ENCODE measurements at regions not wholly inside any gene's neighbourhood (a gene's known extent, or its start where the extent isn't known, plus 50 kb on each side); places are given as distances from the start of the nearest gene placed in this dataset.
A peak's percentile ranks its signal among the peaks of the same experiment; 100 is the strongest.

DNA sequence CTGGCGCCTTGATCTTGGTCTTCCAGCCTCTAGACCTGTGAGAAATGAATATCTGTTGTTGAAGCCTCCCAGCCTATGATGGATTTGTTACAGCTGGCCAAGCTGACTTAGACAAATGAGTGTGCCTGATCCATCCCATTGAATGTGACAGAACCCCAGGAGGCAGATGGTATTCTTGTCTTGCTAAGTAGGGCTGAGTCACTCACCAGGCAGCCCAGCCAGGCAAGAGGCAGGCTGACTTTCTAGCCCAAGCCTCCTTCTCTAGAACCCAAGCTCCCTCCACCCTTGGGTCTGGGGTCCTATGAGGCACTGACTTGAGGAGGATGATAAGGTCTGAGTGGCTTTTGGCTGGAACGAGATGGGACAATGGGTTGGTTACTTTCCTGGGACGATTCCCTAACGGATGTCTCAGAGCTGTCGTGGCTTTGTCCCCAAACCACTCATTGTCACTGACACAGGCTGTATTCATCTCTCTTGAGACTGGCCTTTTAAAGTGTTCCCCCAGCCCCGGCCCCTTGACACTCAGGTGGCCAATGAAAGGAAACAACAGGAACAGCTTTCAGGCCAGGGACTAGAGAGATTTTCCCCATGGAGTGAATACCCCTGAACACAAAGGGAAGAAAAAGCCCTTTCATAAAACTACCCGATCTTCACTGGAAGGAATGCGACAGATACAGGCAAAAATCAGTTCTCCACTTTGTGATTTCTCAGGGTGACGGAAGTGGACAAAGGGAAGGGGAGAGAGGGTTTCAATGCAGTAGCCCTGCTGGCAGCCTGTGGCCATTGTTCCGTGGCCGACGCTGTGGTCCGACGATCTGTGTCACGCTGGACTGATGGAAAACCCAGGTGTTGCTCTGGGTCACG, 264.2 kb downstream of the AACS start:
- peaks cover 0 to 61% (median 0%) of the 10 kb centered on the region in 4 donors for H3K27me3 ChIP-seq
- no peak overlapping the region for H3K27ac ChIP-seq (replicated peaks in 1 of 4)
- H3K36me3 ChIP-seq: no peaks in the 10 kb centered on the region
- 76% methylated on average over 15 of the region's 16 CpGs for WGBS
- no peak overlapping the region for H3K4me3 ChIP-seq
- H3K4me1 ChIP-seq: peaks cover 0 to 11% (median 10%) of the 10 kb centered on the region in 4 donors
- DNase-seq (ENCODE audit: extremely low spot score): no peak
- no peak for TF ChIP-seq POLR2AphosphoS5 (IDR thresholded peaks at IDR 0.05)
- TF ChIP-seq EP300 (IDR thresholded peaks at IDR 0.05): no peak
- TF ChIP-seq POLR2A (IDR thresholded peaks at IDR 0.05; ENCODE audit: low read depth): no peak
- TF ChIP-seq, protein P1, sequence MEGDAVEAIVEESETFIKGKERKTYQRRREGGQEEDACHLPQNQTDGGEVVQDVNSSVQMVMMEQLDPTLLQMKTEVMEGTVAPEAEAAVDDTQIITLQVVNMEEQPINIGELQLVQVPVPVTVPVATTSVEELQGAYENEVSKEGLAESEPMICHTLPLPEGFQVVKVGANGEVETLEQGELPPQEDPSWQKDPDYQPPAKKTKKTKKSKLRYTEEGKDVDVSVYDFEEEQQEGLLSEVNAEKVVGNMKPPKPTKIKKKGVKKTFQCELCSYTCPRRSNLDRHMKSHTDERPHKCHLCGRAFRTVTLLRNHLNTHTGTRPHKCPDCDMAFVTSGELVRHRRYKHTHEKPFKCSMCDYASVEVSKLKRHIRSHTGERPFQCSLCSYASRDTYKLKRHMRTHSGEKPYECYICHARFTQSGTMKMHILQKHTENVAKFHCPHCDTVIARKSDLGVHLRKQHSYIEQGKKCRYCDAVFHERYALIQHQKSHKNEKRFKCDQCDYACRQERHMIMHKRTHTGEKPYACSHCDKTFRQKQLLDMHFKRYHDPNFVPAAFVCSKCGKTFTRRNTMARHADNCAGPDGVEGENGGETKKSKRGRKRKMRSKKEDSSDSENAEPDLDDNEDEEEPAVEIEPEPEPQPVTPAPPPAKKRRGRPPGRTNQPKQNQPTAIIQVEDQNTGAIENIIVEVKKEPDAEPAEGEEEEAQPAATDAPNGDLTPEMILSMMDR (IDR thresholded peaks at IDR 0.05): no peak
- H3K9me3 ChIP-seq: peaks cover 0 to 10% (median 5%) of the 10 kb centered on the region in 4 donors
- intact Hi-C loops (cut with DNase I): no loop called here

DNA sequence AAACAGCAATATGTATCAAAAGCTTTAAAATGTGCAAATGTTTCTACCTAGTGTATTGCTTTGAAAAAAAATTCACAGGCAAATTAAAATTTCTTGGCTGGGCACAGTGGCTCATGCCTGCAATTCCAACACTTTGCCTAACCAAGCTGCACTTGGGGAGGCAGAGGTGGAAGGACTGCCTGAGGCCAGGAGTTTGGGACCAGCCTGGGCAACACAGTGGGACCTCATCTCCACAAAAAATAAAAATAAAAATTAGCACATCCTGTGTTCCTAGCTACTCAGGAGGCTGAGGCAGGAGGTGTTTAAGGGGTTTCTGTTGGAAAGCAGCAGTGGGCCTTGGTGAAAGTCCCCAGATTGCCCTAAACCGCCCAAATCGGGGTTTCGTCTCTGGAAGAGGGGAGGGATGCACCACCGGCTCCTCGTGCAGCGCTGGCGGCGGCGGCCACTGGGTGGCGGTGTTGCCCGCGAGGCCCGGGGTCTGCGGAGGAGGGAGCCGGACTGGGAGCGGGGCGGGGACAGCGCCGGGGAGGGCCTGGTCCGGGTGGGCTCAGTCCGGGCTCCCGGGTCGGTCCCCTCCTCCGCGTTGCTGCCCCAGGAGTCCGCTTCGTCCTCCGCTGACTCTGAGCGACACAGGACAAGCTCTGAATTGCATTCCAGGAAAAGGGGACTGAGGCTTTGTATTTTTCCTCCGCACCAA, 265.6 kb downstream of the AACS start:
- no peak for DNase-seq (ENCODE audit: extremely low spot score)
- intact Hi-C loops (cut with DNase I): no loop called here
- Histone ChIP-seq H3K4me1 (peaks cover 0 to 11% (median 10%) of the 10 kb centered on the region in 4 donors), H3K9me3 (peaks cover 0 to 10% (median 5%) of the 10 kb centered on the region in 4 donors), H3K27me3 (peaks cover 0 to 70% (median 0%) of the 10 kb centered on the region in 4 donors), H3K27ac (replicated peaks in 1 of 4) (no peak overlapping the region), H3K4me3 (peak overlapping the region; percentile 37 to 49 (median 42)), H3K36me3 (no peaks in the 10 kb centered on the region)
- TF ChIP-seq EP300 (IDR thresholded peaks at IDR 0.05): no peak
- TF ChIP-seq, protein P1 (IDR thresholded peaks at IDR 0.05): peak; percentile 65 to 94 (median 85)
- WGBS: 0% methylated on average over 17 of the region's 30 CpGs

DNA sequence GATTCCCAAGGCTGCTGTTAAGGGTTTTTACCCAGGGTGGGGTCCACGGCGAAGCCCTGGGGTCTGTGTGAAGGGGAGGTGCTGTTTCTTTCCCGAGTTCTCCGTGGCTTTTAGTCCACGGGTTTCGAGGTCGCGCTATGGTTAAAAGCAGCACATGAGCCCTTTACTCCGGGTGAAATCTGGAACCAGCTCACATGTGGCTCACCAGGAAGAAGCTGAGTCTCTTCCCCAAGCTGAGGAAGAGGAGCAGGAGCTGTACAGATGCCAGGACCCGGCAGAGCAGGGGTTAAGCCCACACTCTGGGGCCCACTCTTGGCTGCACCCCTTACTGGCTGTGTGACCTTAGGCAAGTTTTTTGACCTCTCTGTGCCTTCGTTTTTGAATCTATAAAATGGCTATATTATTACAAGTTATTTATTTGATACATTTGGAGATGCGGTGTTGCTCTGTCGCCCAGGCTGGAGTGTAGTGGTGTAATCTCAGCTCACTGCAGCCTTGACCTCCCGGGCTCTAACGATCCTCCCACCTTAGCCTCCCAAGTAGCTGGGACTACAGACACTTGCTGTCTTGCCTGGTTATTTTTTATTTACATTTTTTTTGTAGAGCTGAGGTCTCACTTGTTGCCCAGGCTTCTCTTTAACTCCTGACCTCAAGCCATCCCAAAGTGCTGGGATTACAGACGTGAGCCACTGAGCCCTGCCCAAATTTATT, 266.3 kb downstream of the AACS start:
- peak overlapping the region; percentile 37 to 49 (median 42) for H3K4me3 ChIP-seq
- H3K36me3 ChIP-seq: no peaks in the 10 kb centered on the region
- TF ChIP-seq POLR2A (IDR thresholded peaks at IDR 0.05; ENCODE audit: low read depth) (no peak), POLR2AphosphoS5 (IDR thresholded peaks at IDR 0.05) (no peak), EP300 (IDR thresholded peaks at IDR 0.05) (no peak)
- H3K27ac ChIP-seq (replicated peaks in 1 of 4): no peak overlapping the region
- intact Hi-C loops (cut with DNase I): no loop called here
- H3K4me1 ChIP-seq: peaks cover 0 to 11% (median 10%) of the 10 kb centered on the region in 4 donors
- H3K9me3 ChIP-seq: peaks cover 0 to 10% (median 5%) of the 10 kb centered on the region in 4 donors
- peaks cover 0 to 72% (median 0%) of the 10 kb centered on the region in 4 donors for H3K27me3 ChIP-seq
- WGBS: 38% methylated on average over 15 of the region's 16 CpGs
- DNase-seq (ENCODE audit: extremely low spot score): no peak

GRCh38 chr12:125332900-125333299, 267.7 kb downstream of the AACS start:
- WGBS: 68% methylated on average over 11 of the region's 11 CpGs
- Histone ChIP-seq H3K9me3 (peaks cover 0 to 9% (median 5%) of the 10 kb centered on the region in 4 donors), H3K4me3 (no peak overlapping the region), H3K36me3 (no peaks in the 10 kb centered on the region), H3K4me1 (peaks cover 0 to 11% (median 10%) of the 10 kb centered on the region in 4 donors), H3K27me3 (peaks cover 0 to 69% (median 0%) of the 10 kb centered on the region in 4 donors), H3K27ac (replicated peaks in 1 of 4) (no peak overlapping the region)
- intact Hi-C loops (cut with DNase I): no loop called here
- DNase-seq (ENCODE audit: extremely low spot score): no peak
- TF ChIP-seq POLR2A (IDR thresholded peaks at IDR 0.05; ENCODE audit: low read depth) (no peak), EP300 (IDR thresholded peaks at IDR 0.05) (no peak), POLR2AphosphoS5 (IDR thresholded peaks at IDR 0.05) (no peak)
- TF ChIP-seq, protein P1 (IDR thresholded peaks at IDR 0.05): no peak
